K562 (cell line): ENCODE measurements at regions not wholly inside any gene's neighbourhood (a gene's known extent, or its start where the extent isn't known, plus 50 kb on each side); places are given as distances from the start of the nearest gene placed in this dataset.

Experiments used
- ATAC-seq: fragments of 200-7000 bp; cut with Tn5 transposase; 3 replicates; pipeline ENCODE4 v1.9.1; 2020; ENCODE audit warnings: moderate library complexity
- BruUV-seq: library from RNA; stranded (reverse); fragments of 400-500 nt; replicated peaks from 2 replicates; lab custom pipeline; 2021; lab: Mats Ljungman, UMichigan
- CTCF ChIA-PET: fragments of 300-600 bp; formaldehyde crosslinking; extraction: SDS; loops from one replicate; lab custom pipeline; 2021; ENCODE audit warnings: low intra/inter-chr PET ratio; lab: Yijun Ruan, JAX
- POLR2A ChIA-PET: fragments of 300-600, 350-650 bp; sonication (Branson Sonifier 250); formaldehyde crosslinking; extraction: SDS; loops from one replicate; lab custom pipeline; 2021; ENCODE audit warnings: antibody characterized with exemption, inconsistent platforms; lab: Yijun Ruan, JAX
- DNase-seq, 4 experiments: peaks; one replicate each; pipeline versions ENCODE4 v3.0.0 to v3.0.0-alpha.2; 2011 to 2018; ENCODE audit warnings: low spot score in 3 of 4, mixed read lengths in 3 of 4; ENCODE audit errors: extremely low read depth in 1 of 4
- FAIRE-seq: peaks from 2 replicates; lab custom pipeline; 2011; peaks lifted over from hg19 to GRCh38; lab: Jason Lieb, UNC
- H2AFZ ChIP-seq: 2 replicates; pipeline ENCODE4 v1.6.0; 2011; ENCODE audit warnings: low read depth, low read length, control low read depth, inconsistent platforms
- H3K27ac ChIP-seq: fragments of 200-600 bp; 3 replicates; pipeline ENCODE4 v1.8.0; 2011; ENCODE audit warnings: low read depth, mild to moderate bottlenecking, control low read depth, inconsistent platforms, low read length, moderate library complexity, mixed read lengths; ENCODE audit errors: extremely low read depth
- H3K27me3 ChIP-seq, 2 experiments: fragments of 300-600 bp in 1 of 2; 2 replicates in 1 of 2; 3 replicates in 1 of 2; pipeline versions ENCODE4 v1.6.0 to v1.8.0; 2011; ENCODE audit warnings: inconsistent platforms in 2 of 2, low read length in 2 of 2, mild to moderate bottlenecking in 1 of 2, mixed read lengths in 1 of 2, moderate library complexity in 1 of 2; ENCODE audit not compliant: control insufficient read depth in 2 of 2, insufficient read depth in 2 of 2
- H3K36me3 ChIP-seq: fragments of 300-600 bp; 3 replicates; pipeline ENCODE4 v1.8.0; 2011; ENCODE audit warnings: mild to moderate bottlenecking, low read length, inconsistent platforms; ENCODE audit not compliant: control insufficient read depth, insufficient read depth
- H3K4me1 ChIP-seq, 2 experiments: fragments of 200-600 bp in 1 of 2; replicated peaks in 1 of 2; 2 replicates in 1 of 2; 3 replicates in 1 of 2; pipeline versions ENCODE4 v1.5.1 to v1.8.0; 2011; ENCODE audit warnings: inconsistent platforms in 2 of 2, low read length in 2 of 2, mild to moderate bottlenecking in 1 of 2, mixed read lengths in 1 of 2, moderate library complexity in 1 of 2; ENCODE audit not compliant: control insufficient read depth in 2 of 2, insufficient read depth in 2 of 2
- H3K4me2 ChIP-seq: 2 replicates; pipeline ENCODE4 v1.6.1; 2011; ENCODE audit warnings: low read length, control low read depth, inconsistent platforms, mixed read lengths; ENCODE audit not compliant: insufficient read depth
- H3K4me3 ChIP-seq: fragments of 200-600 bp; sonication (generic), shearing (Covaris generic); 2 replicates; pipeline ENCODE4 v1.5.1; 2016; ENCODE audit warnings: control low read depth, inconsistent platforms
- H3K79me2 ChIP-seq: fragments of 200-600 bp; 3 replicates; pipeline ENCODE4 v1.8.0; 2011; ENCODE audit warnings: low read length, inconsistent platforms; ENCODE audit not compliant: control insufficient read depth, insufficient read depth
- H3K9ac ChIP-seq, 2 experiments: 2 replicates each; pipeline versions ENCODE4 v1.6.0 to v1.6.1; 2011; ENCODE audit warnings: low read depth in 2 of 2, low read length in 2 of 2, control low read depth in 1 of 2, inconsistent platforms in 1 of 2, mild to moderate bottlenecking in 1 of 2, mixed read lengths in 1 of 2; ENCODE audit not compliant: insufficient read depth in 1 of 2
- H3K9me1 ChIP-seq: one replicate; pipeline ENCODE4 v1.6.0; 2011; ENCODE audit warnings: inconsistent platforms, mild to moderate bottlenecking, low read length, moderate library complexity; ENCODE audit not compliant: control insufficient read depth, insufficient read depth
- H3K9me3 ChIP-seq: replicated peaks from 2 replicates; pipeline ENCODE4 v1.5.1; 2011; ENCODE audit warnings: low read depth, low read length, inconsistent platforms; ENCODE audit not compliant: control insufficient read depth, insufficient read depth
- H4K20me1 ChIP-seq: replicated peaks from 2 replicates; pipeline ENCODE4 v1.6.1; 2011; ENCODE audit warnings: low read length, inconsistent platforms, mixed read lengths; ENCODE audit not compliant: control insufficient read depth, insufficient read depth
- BCOR ChIP-seq: fragments of 450-650 bp; IDR thresholded peaks from 2 replicates; pipeline ENCODE4 v1.6.1; 2016
- CBX5 ChIP-seq: IDR thresholded peaks from 2 replicates; pipeline ENCODE4 v1.6.1; 2014; ENCODE audit warnings: low read depth, borderline replicate concordance
- HDAC1 ChIP-seq, 2 experiments: fragments of 450-650 bp; IDR thresholded peaks; 2 replicates each; pipeline ENCODE4 v1.6.1; 2016 to 2017; ENCODE audit warnings: inconsistent platforms in 1 of 2, mild to moderate bottlenecking in 1 of 2, moderate library complexity in 1 of 2
- KAT8 ChIP-seq: fragments of 450-650 bp; IDR thresholded peaks from 2 replicates; pipeline ENCODE4 v1.6.1; 2016; ENCODE audit warnings: low read depth, mild to moderate bottlenecking
- SMC3 ChIP-seq: conservative IDR thresholded peaks from 2 replicates; pipeline ENCODE4 v1.6.1; 2011; ENCODE audit warnings: low read depth, low read length, improper control_type of control experiment; ENCODE audit not compliant: insufficient read depth
- TARDBP ChIP-seq: fragments of 450-650 bp; IDR thresholded peaks from 2 replicates; pipeline ENCODE4 v1.6.1; 2016
- ZBTB1 ChIP-seq: sonication (generic); formaldehyde crosslinking; IDR thresholded peaks from 2 replicates; pipeline ENCODE4 v1.8.1; 2023; ENCODE audit warnings: missing genetic modification reagents, low read depth, mild to moderate bottlenecking, borderline replicate concordance
- ZFPM2 ChIP-seq: fragments of 250-450 bp; sonication (Bioruptor Pico); IDR thresholded peaks from 2 replicates; pipeline ENCODE4 v1.5.1; 2022; ENCODE audit warnings: mild to moderate bottlenecking
- ZKSCAN3 ChIP-seq: fragments of 250-450 bp; sonication (Bioruptor Pico); IDR thresholded peaks from 2 replicates; pipeline ENCODE4 v1.4.0; 2020
- ZNF445 ChIP-seq: fragments of 250-450 bp; sonication (Bioruptor Pico); IDR thresholded peaks from 2 replicates; pipeline ENCODE4 v1.4.0; 2020; ENCODE audit warnings: low read depth, mild to moderate bottlenecking, moderate library complexity
- ZNF75A ChIP-seq: fragments of 450-650 bp; formaldehyde crosslinking; IDR thresholded peaks from 2 replicates; pipeline ENCODE4 v1.4.0; 2020; ENCODE audit warnings: mild to moderate bottlenecking
- ZNF785 ChIP-seq: fragments of 250-450 bp; sonication (Bioruptor Pico); IDR thresholded peaks from 2 replicates; pipeline ENCODE4 v1.4.0; 2020; ENCODE audit warnings: mild to moderate bottlenecking
- WGBS: fragments of 100-300 bp; shearing (Covaris generic); methylation state at CpG from one replicate; pipeline ENCODE4 v1.1.6; 2016; ENCODE audit warnings: low coverage, mixed read lengths; ENCODE audit not compliant: insufficient coverage; ENCODE audit errors: missing lambda C conversion rate; 5-methylcytosine and 5-hydroxymethylcytosine counted together
- in situ Hi-C: fragments of 300-500 bp; cut with MboI; formaldehyde crosslinking; loops from 4 replicates; pipeline ENCODE4 v1.15.0; 2018; ENCODE audit warnings: inconsistent platforms, mixed read lengths
- intact Hi-C: fragments of 100-400 bp; cut with micrococcal nuclease; formaldehyde crosslinking; loops from 2 replicates; pipeline ENCODE4 v1.14.2; 2022
- TF ChIP-seq, protein P1 (sequence below), 2 experiments: IDR thresholded peaks; 2 replicates each; pipeline ENCODE4 v1.6.1; 2012; ENCODE audit warnings: improper control_type of control experiment in 2 of 2, low read depth in 2 of 2, low read length in 2 of 2, borderline replicate concordance in 1 of 2
- TF ChIP-seq, protein P2 (sequence below): sonication (generic); formaldehyde crosslinking; IDR thresholded peaks from 2 replicates; pipeline ENCODE4 v1.4.0; 2020; ENCODE audit warnings: mild to moderate bottlenecking, missing genetic modification reagents
- TF ChIP-seq, protein P3 (sequence below): fragments of 250-450 bp; sonication (Bioruptor Pico); IDR thresholded peaks from 2 replicates; pipeline ENCODE4 v1.6.1; 2021; ENCODE audit warnings: mild to moderate bottlenecking
- TF ChIP-seq, protein P4 (sequence below): sonication (generic); formaldehyde crosslinking; IDR thresholded peaks from 2 replicates; pipeline ENCODE4 v1.8.0; 2022; ENCODE audit warnings: mild to moderate bottlenecking, missing genetic modification reagents, borderline replicate concordance

DNA sequence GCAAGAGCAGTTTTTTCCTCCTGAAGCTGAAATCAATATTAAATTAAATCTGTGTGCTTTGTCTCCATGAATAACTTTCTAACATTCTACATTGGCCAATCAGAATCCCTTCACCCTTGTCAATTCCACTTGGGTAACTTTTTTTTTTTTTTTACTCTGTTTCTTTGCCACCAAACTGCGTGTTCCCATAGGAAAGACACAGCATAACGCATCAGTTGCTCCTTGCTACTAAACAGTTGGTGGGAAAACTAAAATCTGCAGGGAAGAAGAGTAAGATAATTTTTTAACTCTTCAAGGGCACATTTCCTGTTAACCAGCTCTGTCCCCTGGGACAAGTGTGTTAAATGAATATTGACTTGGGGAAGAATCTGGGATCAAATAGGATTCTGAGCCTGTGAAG lies 113.3 kb upstream of the SERP2 start:
- intact Hi-C loops: no loop called here
- H3K9me3 ChIP-seq: no peaks in the 10 kb centered on the region
- FAIRE-seq: no peak
- TF ChIP-seq HDAC1 (IDR thresholded peaks at IDR 0.05): no peak
- no peak for TF ChIP-seq ZFPM2 (CRISPR knock-in tag)
- no peak for TF ChIP-seq ZNF445
- TF ChIP-seq, protein P1, sequence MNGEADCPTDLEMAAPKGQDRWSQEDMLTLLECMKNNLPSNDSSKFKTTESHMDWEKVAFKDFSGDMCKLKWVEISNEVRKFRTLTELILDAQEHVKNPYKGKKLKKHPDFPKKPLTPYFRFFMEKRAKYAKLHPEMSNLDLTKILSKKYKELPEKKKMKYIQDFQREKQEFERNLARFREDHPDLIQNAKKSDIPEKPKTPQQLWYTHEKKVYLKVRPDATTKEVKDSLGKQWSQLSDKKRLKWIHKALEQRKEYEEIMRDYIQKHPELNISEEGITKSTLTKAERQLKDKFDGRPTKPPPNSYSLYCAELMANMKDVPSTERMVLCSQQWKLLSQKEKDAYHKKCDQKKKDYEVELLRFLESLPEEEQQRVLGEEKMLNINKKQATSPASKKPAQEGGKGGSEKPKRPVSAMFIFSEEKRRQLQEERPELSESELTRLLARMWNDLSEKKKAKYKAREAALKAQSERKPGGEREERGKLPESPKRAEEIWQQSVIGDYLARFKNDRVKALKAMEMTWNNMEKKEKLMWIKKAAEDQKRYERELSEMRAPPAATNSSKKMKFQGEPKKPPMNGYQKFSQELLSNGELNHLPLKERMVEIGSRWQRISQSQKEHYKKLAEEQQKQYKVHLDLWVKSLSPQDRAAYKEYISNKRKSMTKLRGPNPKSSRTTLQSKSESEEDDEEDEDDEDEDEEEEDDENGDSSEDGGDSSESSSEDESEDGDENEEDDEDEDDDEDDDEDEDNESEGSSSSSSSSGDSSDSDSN (IDR thresholded peaks at IDR 0.05; ENCODE audit: borderline replicate concordance in 1 of 2, low read depth in 2 of 2, low read length in 2 of 2): no peak
- TF ChIP-seq, protein P2, sequence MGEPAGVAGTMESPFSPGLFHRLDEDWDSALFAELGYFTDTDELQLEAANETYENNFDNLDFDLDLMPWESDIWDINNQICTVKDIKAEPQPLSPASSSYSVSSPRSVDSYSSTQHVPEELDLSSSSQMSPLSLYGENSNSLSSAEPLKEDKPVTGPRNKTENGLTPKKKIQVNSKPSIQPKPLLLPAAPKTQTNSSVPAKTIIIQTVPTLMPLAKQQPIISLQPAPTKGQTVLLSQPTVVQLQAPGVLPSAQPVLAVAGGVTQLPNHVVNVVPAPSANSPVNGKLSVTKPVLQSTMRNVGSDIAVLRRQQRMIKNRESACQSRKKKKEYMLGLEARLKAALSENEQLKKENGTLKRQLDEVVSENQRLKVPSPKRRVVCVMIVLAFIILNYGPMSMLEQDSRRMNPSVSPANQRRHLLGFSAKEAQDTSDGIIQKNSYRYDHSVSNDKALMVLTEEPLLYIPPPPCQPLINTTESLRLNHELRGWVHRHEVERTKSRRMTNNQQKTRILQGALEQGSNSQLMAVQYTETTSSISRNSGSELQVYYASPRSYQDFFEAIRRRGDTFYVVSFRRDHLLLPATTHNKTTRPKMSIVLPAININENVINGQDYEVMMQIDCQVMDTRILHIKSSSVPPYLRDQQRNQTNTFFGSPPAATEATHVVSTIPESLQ: no peak
- TF ChIP-seq CBX5: no peak
- no peak for TF ChIP-seq ZNF75A (CRISPR knock-in tag)
- TF ChIP-seq, protein P3, sequence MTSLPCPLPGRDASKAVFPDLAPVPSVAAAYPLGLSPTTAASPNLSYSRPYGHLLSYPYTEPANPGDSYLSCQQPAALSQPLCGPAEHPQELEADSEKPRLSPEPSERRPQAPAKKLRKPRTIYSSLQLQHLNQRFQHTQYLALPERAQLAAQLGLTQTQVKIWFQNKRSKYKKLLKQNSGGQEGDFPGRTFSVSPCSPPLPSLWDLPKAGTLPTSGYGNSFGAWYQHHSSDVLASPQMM (CRISPR knock-in tag): no peak
- no peak for TF ChIP-seq BCOR
- TF ChIP-seq ZNF785 (CRISPR knock-in tag): no peak
- TF ChIP-seq ZBTB1 (CRISPR knock-in tag): no peak
- TF ChIP-seq TARDBP: no peak
- no peak for TF ChIP-seq KAT8
- no peak for TF ChIP-seq SMC3
- TF ChIP-seq, protein P4, sequence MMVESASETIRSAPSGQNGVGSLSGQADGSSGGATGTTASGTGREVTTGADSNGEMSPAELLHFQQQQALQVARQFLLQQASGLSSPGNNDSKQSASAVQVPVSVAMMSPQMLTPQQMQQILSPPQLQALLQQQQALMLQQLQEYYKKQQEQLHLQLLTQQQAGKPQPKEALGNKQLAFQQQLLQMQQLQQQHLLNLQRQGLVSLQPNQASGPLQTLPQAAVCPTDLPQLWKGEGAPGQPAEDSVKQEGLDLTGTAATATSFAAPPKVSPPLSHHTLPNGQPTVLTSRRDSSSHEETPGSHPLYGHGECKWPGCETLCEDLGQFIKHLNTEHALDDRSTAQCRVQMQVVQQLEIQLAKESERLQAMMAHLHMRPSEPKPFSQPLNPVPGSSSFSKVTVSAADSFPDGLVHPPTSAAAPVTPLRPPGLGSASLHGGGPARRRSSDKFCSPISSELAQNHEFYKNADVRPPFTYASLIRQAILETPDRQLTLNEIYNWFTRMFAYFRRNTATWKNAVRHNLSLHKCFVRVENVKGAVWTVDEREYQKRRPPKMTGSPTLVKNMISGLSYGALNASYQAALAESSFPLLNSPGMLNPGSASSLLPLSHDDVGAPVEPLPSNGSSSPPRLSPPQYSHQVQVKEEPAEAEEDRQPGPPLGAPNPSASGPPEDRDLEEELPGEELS: no peak
- no peak for TF ChIP-seq ZKSCAN3 (CRISPR knock-in tag)
- no peak overlapping the region for H3K9ac ChIP-seq
- ChIA-PET POLR2A (no interaction called here), CTCF (no interaction called here)
- H3K4me3 ChIP-seq: no peak overlapping the region
- no peak overlapping the region for H3K27ac ChIP-seq
- no peaks in the 10 kb centered on the region for H3K9me1 ChIP-seq
- H3K4me1 ChIP-seq: peaks cover 0 to 25% of the 10 kb centered on the region in 2 experiments; a peak in 4 of 5 replicates
- H4K20me1 ChIP-seq: no peaks in the 10 kb centered on the region
- no peak overlapping the region for H3K4me2 ChIP-seq
- DNase-seq: no peak
- no peak overlapping the region for H2AFZ ChIP-seq
- no TSS peak for BruUV-seq
- ATAC-seq: no peak
- in situ Hi-C loops: no loop called here
- H3K27me3 ChIP-seq: no peaks in the 10 kb centered on the region
- no peaks in the 10 kb centered on the region for H3K36me3 ChIP-seq
- 58% methylated on average over 2 of the region's 2 CpGs for WGBS
- no peaks in the 10 kb centered on the region for H3K79me2 ChIP-seq
